Gastrocnemius medialis (tissue), 4 donors: ENCODE measurements at regions not wholly inside any gene's neighbourhood (a gene's known extent, or its start where the extent isn't known, plus 50 kb on each side); places are given as distances from the start of the nearest gene placed in this dataset.

Source experiments
- POLR2A ChIP-seq, 2 donors: fragments of 450-650 bp; IDR thresholded peaks; one replicate each; pipeline ENCODE4 v1.6.1; 2017; ENCODE audit warnings: antibody characterized with exemption in 2 of 2, mild to moderate bottlenecking in 2 of 2, moderate library complexity in 2 of 2
- TF ChIP-seq, protein P1 (sequence below), 5 experiments: fragments of 450-650 bp in 3 of 5; fragments of 200-600 bp in 2 of 5; sonication (generic) in 2 of 5; IDR thresholded peaks in 4 of 5; conservative IDR thresholded peaks in 1 of 5; 1 replicate in 4 of 5; 2 replicates in 1 of 5; pipeline ENCODE4 v1.5.1; 2016 to 2019; ENCODE audit warnings: antibody characterized with exemption in 5 of 5, mild to moderate bottlenecking in 3 of 5, moderate library complexity in 3 of 5

DNA sequence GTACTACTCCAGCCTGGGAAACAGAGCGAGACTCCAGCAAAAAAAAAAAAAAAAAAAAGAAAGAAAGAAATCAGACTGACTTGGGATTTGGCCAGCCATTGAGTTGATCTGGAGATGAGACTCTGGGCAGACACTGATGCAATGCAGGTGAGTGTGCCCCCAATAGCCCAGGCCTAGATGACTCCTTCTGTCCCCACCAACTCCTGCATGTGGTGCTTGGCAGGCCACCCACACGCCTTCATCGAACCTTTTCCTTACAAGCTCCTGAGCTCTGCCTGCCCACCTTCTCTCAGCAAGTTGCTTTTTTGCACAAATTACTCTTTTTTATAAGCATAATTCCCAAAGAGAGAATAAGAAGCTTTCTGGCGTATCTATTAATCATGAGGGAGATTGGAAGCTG lies 97.9 kb upstream of the MBNL2 start:
- TF ChIP-seq POLR2A (IDR thresholded peaks at IDR 0.05), result no peak
- TF ChIP-seq, protein P1, sequence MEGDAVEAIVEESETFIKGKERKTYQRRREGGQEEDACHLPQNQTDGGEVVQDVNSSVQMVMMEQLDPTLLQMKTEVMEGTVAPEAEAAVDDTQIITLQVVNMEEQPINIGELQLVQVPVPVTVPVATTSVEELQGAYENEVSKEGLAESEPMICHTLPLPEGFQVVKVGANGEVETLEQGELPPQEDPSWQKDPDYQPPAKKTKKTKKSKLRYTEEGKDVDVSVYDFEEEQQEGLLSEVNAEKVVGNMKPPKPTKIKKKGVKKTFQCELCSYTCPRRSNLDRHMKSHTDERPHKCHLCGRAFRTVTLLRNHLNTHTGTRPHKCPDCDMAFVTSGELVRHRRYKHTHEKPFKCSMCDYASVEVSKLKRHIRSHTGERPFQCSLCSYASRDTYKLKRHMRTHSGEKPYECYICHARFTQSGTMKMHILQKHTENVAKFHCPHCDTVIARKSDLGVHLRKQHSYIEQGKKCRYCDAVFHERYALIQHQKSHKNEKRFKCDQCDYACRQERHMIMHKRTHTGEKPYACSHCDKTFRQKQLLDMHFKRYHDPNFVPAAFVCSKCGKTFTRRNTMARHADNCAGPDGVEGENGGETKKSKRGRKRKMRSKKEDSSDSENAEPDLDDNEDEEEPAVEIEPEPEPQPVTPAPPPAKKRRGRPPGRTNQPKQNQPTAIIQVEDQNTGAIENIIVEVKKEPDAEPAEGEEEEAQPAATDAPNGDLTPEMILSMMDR (IDR thresholded peaks at IDR 0.05 in 4 of 5, conservative IDR thresholded peaks at IDR 0.05 in 1 of 5), result no peak
